ENCODE measurements at regions not wholly inside any gene's neighbourhood (a gene's known extent, or its start where the extent isn't known, plus 50 kb on each side); places are given as distances from the start of the nearest gene placed in this dataset.
A peak's percentile ranks its signal among the peaks of the same experiment; 100 is the strongest.

- CTCF ChIA-PET: interaction anchor here (0.6 to 1.4 kb wide), 6 partner anchors 9 to 1069 kb away, joined by 3 to 4 read pairs (median 3); no protein-coding TSS in a partner anchor
- WGBS (ENCODE audit: insufficient coverage): 100% methylated on average over 1 of the region's 2 CpGs
- DNase-seq: no peak
- H3K4me1 ChIP-seq (ENCODE audit: control extremely low read depth in 1 of 4, control insufficient read depth in 4 of 4, insufficient read depth in 4 of 4, low read length in 3 of 4): no peaks in the 10 kb centered on the region
- H3K27me3 ChIP-seq (replicated peaks in 2 of 5; ENCODE audit: control insufficient read depth in 4 of 5, insufficient read depth in 5 of 5, low read length in 4 of 5): peaks cover 0 to 2% (median 0%) of the 10 kb centered on the region in 5 experiments
- H3K27ac ChIP-seq (ENCODE audit: insufficient read depth in 1 of 2, low read depth in 1 of 2, low read length in 2 of 2, poor library complexity in 1 of 2, severe bottlenecking in 2 of 2): no peak overlapping the region
- H3K36me3 ChIP-seq (ENCODE audit: control insufficient read depth in 4 of 4, insufficient read depth in 4 of 4, low read length in 3 of 4): no peaks in the 10 kb centered on the region
- H3K4me3 ChIP-seq (ENCODE audit: control insufficient read depth in 1 of 7, extremely low read depth in 1 of 7, insufficient read depth in 4 of 7, low read depth in 2 of 7, low read length in 6 of 7): no peak overlapping the region
- no peaks in the 10 kb centered on the region for H3K9me3 ChIP-seq (ENCODE audit: control extremely low read depth in 1 of 5, control insufficient read depth in 4 of 5, insufficient read depth in 2 of 5, low read depth in 1 of 5, low read length in 4 of 5)
- POLR2A ChIA-PET: no interaction called here
Measured at GRCh38 chr1:119285482-119285881, 83.1 kb upstream of the HAO2 start.

DNA sequence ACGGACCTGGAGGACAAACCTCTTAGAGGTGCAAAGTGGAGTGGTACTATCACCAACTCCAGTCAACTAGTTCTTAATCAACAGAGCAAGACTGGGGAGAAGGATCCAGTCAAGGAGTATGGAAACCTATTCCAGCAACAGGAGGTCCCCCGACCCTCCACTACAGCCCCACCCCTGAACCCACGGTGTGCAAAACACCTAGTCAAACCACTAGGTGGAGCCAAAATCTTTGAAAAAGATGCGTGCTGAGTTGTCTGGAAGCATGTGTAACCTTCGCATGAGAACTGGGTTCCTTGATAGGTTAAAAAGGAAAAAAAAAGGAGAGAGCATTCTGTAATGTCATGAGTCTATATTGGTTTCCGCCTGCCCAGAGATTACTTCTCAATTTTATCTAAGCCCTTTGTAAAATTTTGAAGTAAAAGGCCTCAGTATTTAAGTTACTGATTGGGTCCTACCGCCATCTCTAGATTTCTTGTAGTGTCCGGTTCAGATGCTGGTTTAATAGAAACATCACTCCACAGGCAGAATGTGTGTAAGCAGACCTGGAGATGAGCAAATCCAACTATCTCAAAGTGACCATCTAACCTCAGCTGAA lies 81.9 kb upstream of the HAO2 start:
- DNase-seq: peak; percentile 34 to 65 (median 59)
- CTCF ChIA-PET: interaction anchor here (1.1 to 2.9 kb wide), 5 partner anchors 11 to 84 kb away, joined by 4 to 16 read pairs (median 5); no protein-coding TSS in a partner anchor
- Histone ChIP-seq H3K4me1 (ENCODE audit: control extremely low read depth in 1 of 4, control insufficient read depth in 4 of 4, insufficient read depth in 4 of 4, low read length in 3 of 4) (no peaks in the 10 kb centered on the region), H3K27ac (ENCODE audit: insufficient read depth in 1 of 2, low read depth in 1 of 2, low read length in 2 of 2, poor library complexity in 1 of 2, severe bottlenecking in 2 of 2) (no peak overlapping the region), H3K27me3 (replicated peaks in 2 of 5; ENCODE audit: control insufficient read depth in 4 of 5, insufficient read depth in 5 of 5, low read length in 4 of 5) (peaks cover 0 to 2% (median 0%) of the 10 kb centered on the region in 5 experiments), H3K4me3 (ENCODE audit: control insufficient read depth in 1 of 7, extremely low read depth in 1 of 7, insufficient read depth in 4 of 7, low read depth in 2 of 7, low read length in 6 of 7) (no peak overlapping the region), H3K9me3 (ENCODE audit: control extremely low read depth in 1 of 5, control insufficient read depth in 4 of 5, insufficient read depth in 2 of 5, low read depth in 1 of 5, low read length in 4 of 5) (no peaks in the 10 kb centered on the region), H3K36me3 (ENCODE audit: control insufficient read depth in 4 of 4, insufficient read depth in 4 of 4, low read length in 3 of 4) (no peaks in the 10 kb centered on the region)
- 51% methylated on average over 5 of the region's 8 CpGs for WGBS (ENCODE audit: insufficient coverage)
- POLR2A ChIA-PET: no interaction called here

DNA sequence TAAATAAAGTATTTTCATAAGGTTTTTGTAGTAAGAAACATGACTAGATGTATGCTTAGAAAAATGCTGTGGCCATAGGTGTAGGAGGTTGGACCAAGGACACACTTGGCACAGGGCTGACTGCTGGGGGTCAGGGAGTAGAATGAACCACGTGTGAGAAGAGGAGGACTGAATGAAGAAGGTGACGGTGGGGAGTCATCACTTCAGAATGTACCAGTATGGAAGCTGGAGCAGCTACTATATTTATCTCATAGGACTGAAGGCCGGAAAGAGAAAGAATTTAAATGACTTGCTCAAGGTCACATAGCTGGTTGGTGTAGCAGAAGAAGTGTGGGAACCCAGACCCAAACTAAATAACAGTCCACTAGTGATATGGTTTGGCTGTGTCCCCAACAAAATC lies 79.8 kb upstream of the HAO2 start:
- DNase-seq: no peak
- Histone ChIP-seq H3K36me3 (ENCODE audit: control insufficient read depth in 4 of 4, insufficient read depth in 4 of 4, low read length in 3 of 4) (no peaks in the 10 kb centered on the region), H3K27ac (ENCODE audit: insufficient read depth in 1 of 2, low read depth in 1 of 2, low read length in 2 of 2, poor library complexity in 1 of 2, severe bottlenecking in 2 of 2) (no peak overlapping the region), H3K9me3 (ENCODE audit: control extremely low read depth in 1 of 5, control insufficient read depth in 4 of 5, insufficient read depth in 2 of 5, low read depth in 1 of 5, low read length in 4 of 5) (no peaks in the 10 kb centered on the region), H3K4me1 (ENCODE audit: control extremely low read depth in 1 of 4, control insufficient read depth in 4 of 4, insufficient read depth in 4 of 4, low read length in 3 of 4) (no peaks in the 10 kb centered on the region), H3K27me3 (replicated peaks in 2 of 5; ENCODE audit: control insufficient read depth in 4 of 5, insufficient read depth in 5 of 5, low read length in 4 of 5) (peaks cover 0 to 2% (median 0%) of the 10 kb centered on the region in 5 experiments), H3K4me3 (ENCODE audit: control insufficient read depth in 1 of 7, extremely low read depth in 1 of 7, insufficient read depth in 4 of 7, low read depth in 2 of 7, low read length in 6 of 7) (no peak overlapping the region)
- WGBS (ENCODE audit: insufficient coverage): 100% methylated on average over 3 of the region's 3 CpGs
- CTCF ChIA-PET: interaction anchor here (0.7 to 2.9 kb wide), 4 partner anchors 11 to 78 kb away, joined by 3 to 16 read pairs (median 4); no protein-coding TSS in a partner anchor
- POLR2A ChIA-PET: no interaction called here

- 73% methylated on average over 4 of the region's 4 CpGs for WGBS (ENCODE audit: insufficient coverage)
- DNase-seq: no peak
- ChIA-PET CTCF (interaction anchor here (0.7 to 1.1 kb wide), 2 partner anchors 16 to 60 kb away, joined by 3 read pairs; no protein-coding TSS in a partner anchor), POLR2A (interaction anchor here (0.7 kb wide), 1 partner anchor 39 kb away, joined by 3 read pairs; no protein-coding TSS in a partner anchor)
- no peak overlapping the region for H3K27ac ChIP-seq (ENCODE audit: insufficient read depth in 1 of 2, low read depth in 1 of 2, low read length in 2 of 2, poor library complexity in 1 of 2, severe bottlenecking in 2 of 2)
- H3K27me3 ChIP-seq (replicated peaks in 2 of 5; ENCODE audit: control insufficient read depth in 4 of 5, insufficient read depth in 5 of 5, low read length in 4 of 5): peaks cover 0 to 2% (median 0%) of the 10 kb centered on the region in 5 experiments
- H3K9me3 ChIP-seq (ENCODE audit: control extremely low read depth in 1 of 5, control insufficient read depth in 4 of 5, insufficient read depth in 2 of 5, low read depth in 1 of 5, low read length in 4 of 5): no peaks in the 10 kb centered on the region
- no peak overlapping the region for H3K4me3 ChIP-seq (ENCODE audit: control insufficient read depth in 1 of 7, extremely low read depth in 1 of 7, insufficient read depth in 4 of 7, low read depth in 2 of 7, low read length in 6 of 7)
- H3K36me3 ChIP-seq (ENCODE audit: control insufficient read depth in 4 of 4, insufficient read depth in 4 of 4, low read length in 3 of 4): no peaks in the 10 kb centered on the region
- H3K4me1 ChIP-seq (ENCODE audit: control extremely low read depth in 1 of 4, control insufficient read depth in 4 of 4, insufficient read depth in 4 of 4, low read length in 3 of 4): no peaks in the 10 kb centered on the region
Measured at GRCh38 chr1:119290297-119290696, 78.3 kb upstream of the HAO2 start.

DNA sequence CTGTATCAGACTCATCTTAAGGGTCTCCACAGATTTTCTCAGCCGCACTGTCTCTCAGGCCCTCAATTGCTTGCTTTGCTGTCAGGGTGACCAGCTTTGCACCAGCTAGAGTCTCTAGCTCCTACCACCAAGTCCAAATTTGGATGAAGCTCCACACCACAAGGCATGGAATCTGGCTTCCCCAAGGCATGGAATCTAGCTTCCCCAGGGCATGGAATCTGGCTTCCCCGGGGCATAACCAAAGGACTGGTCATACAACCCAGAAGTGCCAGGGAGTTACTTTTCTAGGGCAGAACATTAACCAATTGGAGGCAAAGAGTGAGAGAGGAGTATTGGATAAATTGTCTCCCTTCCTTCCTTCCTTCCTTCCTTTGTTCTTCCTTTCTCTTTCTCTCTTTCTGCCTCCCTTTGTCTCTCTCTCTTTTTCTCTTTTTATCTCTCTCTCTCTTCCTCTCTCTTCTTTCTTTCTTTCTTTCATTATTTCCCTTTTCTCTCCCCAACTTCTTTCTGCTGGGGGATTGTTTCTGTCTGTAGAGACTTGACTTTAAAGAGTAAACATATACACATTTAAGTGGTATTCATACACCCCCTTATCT lies 76.9 kb upstream of the HAO2 start:
- no peak for DNase-seq
- 20% methylated on average over 2 of the region's 2 CpGs for WGBS (ENCODE audit: insufficient coverage)
- H3K4me1 ChIP-seq (ENCODE audit: control extremely low read depth in 1 of 4, control insufficient read depth in 4 of 4, insufficient read depth in 4 of 4, low read length in 3 of 4): no peaks in the 10 kb centered on the region
- H3K4me3 ChIP-seq (ENCODE audit: control insufficient read depth in 1 of 7, extremely low read depth in 1 of 7, insufficient read depth in 4 of 7, low read depth in 2 of 7, low read length in 6 of 7): no peak overlapping the region
- H3K27me3 ChIP-seq (replicated peaks in 2 of 5; ENCODE audit: control insufficient read depth in 4 of 5, insufficient read depth in 5 of 5, low read length in 4 of 5): no peaks in the 10 kb centered on the region
- no peaks in the 10 kb centered on the region for H3K9me3 ChIP-seq (ENCODE audit: control extremely low read depth in 1 of 5, control insufficient read depth in 4 of 5, insufficient read depth in 2 of 5, low read depth in 1 of 5, low read length in 4 of 5)
- no peaks in the 10 kb centered on the region for H3K36me3 ChIP-seq (ENCODE audit: control insufficient read depth in 4 of 4, insufficient read depth in 4 of 4, low read length in 3 of 4)
- ChIA-PET CTCF (interaction anchor here (1.6 to 1.7 kb wide), 2 partner anchors 17 to 35 kb away, joined by 5 read pairs; no protein-coding TSS in a partner anchor), POLR2A (no interaction called here)
- H3K27ac ChIP-seq (ENCODE audit: insufficient read depth in 1 of 2, low read depth in 1 of 2, low read length in 2 of 2, poor library complexity in 1 of 2, severe bottlenecking in 2 of 2): no peak overlapping the region

DNA sequence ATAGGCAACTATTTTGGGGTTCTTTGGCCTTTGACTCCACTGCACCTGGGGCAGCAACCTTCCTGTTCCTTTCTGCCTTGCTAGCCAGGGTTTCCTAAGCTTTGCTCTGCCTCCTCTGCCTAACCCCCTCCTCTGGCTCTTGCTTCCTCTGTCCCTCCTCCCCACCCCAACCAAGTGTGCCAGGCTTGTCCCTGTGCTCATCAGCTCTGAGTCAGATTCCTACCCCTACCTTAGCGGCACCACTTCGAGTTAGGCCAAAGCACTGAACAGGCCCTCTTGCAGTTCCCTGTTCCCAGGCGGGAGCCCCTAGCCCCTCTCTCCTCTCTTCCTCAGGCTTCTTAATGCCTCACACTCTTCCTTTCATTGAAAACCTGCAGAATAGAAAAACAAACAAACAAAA lies 74.8 kb upstream of the HAO2 start:
- 100% methylated on average over 3 of the region's 3 CpGs for WGBS (ENCODE audit: insufficient coverage)
- Histone ChIP-seq H3K4me1 (ENCODE audit: control extremely low read depth in 1 of 4, control insufficient read depth in 4 of 4, insufficient read depth in 4 of 4, low read length in 3 of 4) (no peaks in the 10 kb centered on the region), H3K9me3 (ENCODE audit: control extremely low read depth in 1 of 5, control insufficient read depth in 4 of 5, insufficient read depth in 2 of 5, low read depth in 1 of 5, low read length in 4 of 5) (no peaks in the 10 kb centered on the region), H3K4me3 (ENCODE audit: control insufficient read depth in 1 of 7, extremely low read depth in 1 of 7, insufficient read depth in 4 of 7, low read depth in 2 of 7, low read length in 6 of 7) (no peak overlapping the region), H3K36me3 (ENCODE audit: control insufficient read depth in 4 of 4, insufficient read depth in 4 of 4, low read length in 3 of 4) (no peaks in the 10 kb centered on the region), H3K27ac (ENCODE audit: insufficient read depth in 1 of 2, low read depth in 1 of 2, low read length in 2 of 2, poor library complexity in 1 of 2, severe bottlenecking in 2 of 2) (no peak overlapping the region), H3K27me3 (replicated peaks in 2 of 5; ENCODE audit: control insufficient read depth in 4 of 5, insufficient read depth in 5 of 5, low read length in 4 of 5) (peaks cover 0 to 2% (median 0%) of the 10 kb centered on the region in 5 experiments)
- no peak for DNase-seq
- ChIA-PET POLR2A (no interaction called here), CTCF (interaction anchor here (0.9 kb wide), 1 partner anchor 1142 kb away, joined by 4 read pairs; no protein-coding TSS in a partner anchor)

DNA sequence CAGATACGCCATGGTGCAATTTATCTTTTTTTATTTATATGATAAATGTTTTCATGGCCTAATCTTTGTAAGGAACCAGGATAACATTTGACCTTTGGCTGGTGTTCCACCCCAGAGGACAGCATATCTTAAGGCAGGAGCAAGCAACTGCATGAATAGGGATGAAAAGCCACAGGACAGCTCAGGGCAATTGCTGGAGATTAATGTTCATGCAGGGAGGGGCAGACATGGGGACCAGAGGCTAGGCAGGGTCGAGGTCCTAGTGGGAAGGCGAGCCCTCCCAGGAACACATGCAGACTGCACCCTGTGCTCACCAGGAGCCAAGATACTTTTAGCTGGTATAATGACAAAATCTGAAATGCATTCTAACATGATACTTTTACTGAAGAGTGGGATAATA lies 74.4 kb upstream of the HAO2 start:
- peaks cover 0 to 3% (median 0%) of the 10 kb centered on the region in 5 experiments for H3K27me3 ChIP-seq (replicated peaks in 2 of 5; ENCODE audit: control insufficient read depth in 4 of 5, insufficient read depth in 5 of 5, low read length in 4 of 5)
- CTCF ChIA-PET: interaction anchor here (1.1 kb wide), 1 partner anchor 9 kb away, joined by 3 read pairs; no protein-coding TSS in a partner anchor

More for the DNA sequence above, 74.4 kb upstream of the HAO2 start:
- POLR2A ChIA-PET: no interaction called here
- DNase-seq: no peak
- 88% methylated on average over 2 of the region's 3 CpGs for WGBS (ENCODE audit: insufficient coverage)
- Histone ChIP-seq H3K27ac (ENCODE audit: insufficient read depth in 1 of 2, low read depth in 1 of 2, low read length in 2 of 2, poor library complexity in 1 of 2, severe bottlenecking in 2 of 2) (no peak overlapping the region), H3K9me3 (ENCODE audit: control extremely low read depth in 1 of 5, control insufficient read depth in 4 of 5, insufficient read depth in 2 of 5, low read depth in 1 of 5, low read length in 4 of 5) (no peaks in the 10 kb centered on the region), H3K4me1 (ENCODE audit: control extremely low read depth in 1 of 4, control insufficient read depth in 4 of 4, insufficient read depth in 4 of 4, low read length in 3 of 4) (no peaks in the 10 kb centered on the region), H3K4me3 (ENCODE audit: control insufficient read depth in 1 of 7, extremely low read depth in 1 of 7, insufficient read depth in 4 of 7, low read depth in 2 of 7, low read length in 6 of 7) (no peak overlapping the region), H3K36me3 (ENCODE audit: control insufficient read depth in 4 of 4, insufficient read depth in 4 of 4, low read length in 3 of 4) (no peaks in the 10 kb centered on the region)
